Transverse colon (tissue), 4 donors: ENCODE measurements at regions not wholly inside any gene's neighbourhood (a gene's known extent, or its start where the extent isn't known, plus 50 kb on each side); places are given as distances from the start of the nearest gene placed in this dataset.

Experiments
- DNase-seq: peaks from one replicate; pipeline ENCODE4 v3.0.0-alpha.2; 2019
- H3K27ac ChIP-seq, 4 donors: fragments of 200-600 bp; sonication (generic); 2 replicates each; pipeline ENCODE4 v1.5.1; 2016 to 2018; ENCODE audit warnings: inconsistent platforms in 4 of 4
- H3K27me3 ChIP-seq: fragments of 200-600 bp; sonication (generic); 2 replicates; pipeline ENCODE4 v1.5.1; 2017; ENCODE audit warnings: inconsistent platforms
- H3K36me3 ChIP-seq, 4 donors: fragments of 200-600 bp; sonication (generic); 2 replicates each; pipeline ENCODE4 v1.5.1; 2017 to 2019; ENCODE audit warnings: inconsistent platforms in 4 of 4
- H3K4me1 ChIP-seq, 4 donors: fragments of 200-600 bp; sonication (generic); 2 replicates each; pipeline ENCODE4 v1.5.1; 2017 to 2020; ENCODE audit warnings: inconsistent platforms in 4 of 4
- H3K4me3 ChIP-seq, 4 donors: fragments of 200-600 bp; sonication (generic); 1 replicate in 1 of 4; 2 replicates in 3 of 4; pipeline versions ENCODE4 v1.5.1 to v1.6.1; 2017 to 2019; ENCODE audit warnings: inconsistent platforms in 4 of 4
- H3K9me3 ChIP-seq, 2 donors: fragments of 200-600 bp; sonication (generic); 2 replicates each; pipeline ENCODE4 v1.5.1; 2017 to 2019; ENCODE audit warnings: inconsistent platforms in 2 of 2
- EP300 ChIP-seq: sonication (generic); formaldehyde crosslinking; IDR thresholded peaks from one replicate; pipeline ENCODE4 v1.6.1; 2017; ENCODE audit warnings: antibody characterized with exemption, low read depth
- POLR2A ChIP-seq: fragments of 450-650 bp; IDR thresholded peaks from one replicate; pipeline ENCODE4 v1.6.1; 2016; ENCODE audit warnings: antibody characterized with exemption, mild to moderate bottlenecking, moderate library complexity
- POLR2AphosphoS5 ChIP-seq, 3 donors: sonication (generic); formaldehyde crosslinking; IDR thresholded peaks; one replicate each; pipeline ENCODE4 v1.6.1; 2016; ENCODE audit warnings: antibody characterized with exemption in 3 of 3
- WGBS, 2 donors: methylation state at CpG; one replicate each; pipeline ENCODE4 v1.1.5; 2018; ENCODE audit warnings: low coverage in 1 of 2; 5-methylcytosine and 5-hydroxymethylcytosine counted together
- in situ Hi-C, 4 donors: fragments of 200-750 bp; cut with MboI; loops; one replicate each; pipeline versions ENCODE4 v1.15.0 to v1.15.1; 2017; ENCODE audit warnings: low sequenced_read_pairs in 3 of 4, low pct_ligation_motif_present in 1 of 4, low pct_unique_long_range_greater_than_20kb in 1 of 4
- intact Hi-C: fragments of 100-400 bp; cut with DNase I; formaldehyde crosslinking; loops from one replicate; pipeline ENCODE4 v1.15.1; 2023; ENCODE audit warnings: low total_unique reads
- TF ChIP-seq, protein P1 (sequence below), 5 experiments: fragments of 200-600 bp in 3 of 5; fragments of 450-650 bp in 2 of 5; sonication (generic) in 3 of 5; IDR thresholded peaks; 1 replicate in 2 of 5; 2 replicates in 3 of 5; pipeline ENCODE4 v1.5.1; 2016 to 2017; ENCODE audit warnings: antibody characterized with exemption in 5 of 5, inconsistent platforms in 3 of 5, mild to moderate bottlenecking in 2 of 5, moderate library complexity in 1 of 5

DNA sequence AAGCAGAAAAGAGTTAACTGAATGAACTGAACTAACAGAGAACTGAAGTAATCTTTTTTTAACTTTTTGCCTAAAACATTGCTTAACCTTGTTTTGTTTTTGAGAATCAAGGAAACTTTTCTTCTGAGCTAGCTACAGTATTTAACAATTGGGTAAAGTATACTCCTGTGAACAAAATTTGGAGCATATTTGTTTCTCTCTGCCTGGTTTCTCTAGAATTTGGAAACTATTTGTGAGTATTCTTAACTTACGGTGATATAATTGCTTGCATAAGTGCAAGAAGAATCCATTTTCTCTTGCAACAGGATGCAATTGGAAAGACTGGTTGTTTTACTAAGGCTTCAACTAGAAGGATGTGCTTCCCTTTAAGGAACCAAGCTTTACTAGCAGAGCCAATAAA, 65.9 kb upstream of the FAM98A start:
- 94% methylated on average over 1 of the region's 1 CpG; no CpG with 5 or more reads in 1 of the 2 donors for WGBS, 2 donors

GRCh38 chr2:33660416-33661123, 61.5 kb upstream of the FAM98A start:
- Histone ChIP-seq H3K27ac (no peak overlapping the region), H3K27me3 (no peaks in the 10 kb centered on the region), H3K4me1 (no peaks in the 10 kb centered on the region), H3K36me3 (no peaks in the 10 kb centered on the region), H3K9me3 (no peaks in the 10 kb centered on the region), H3K4me3 (no peak overlapping the region)
- WGBS, 2 donors = 85 to 87% methylated on average over 5 to 10 of the region's 10 CpGs
- DNase-seq = no peak
- in situ Hi-C loops (no loop called here), intact Hi-C loops (no loop called here)
- TF ChIP-seq EP300 = no peak
- TF ChIP-seq POLR2AphosphoS5 (IDR thresholded peaks at IDR 0.05) = no peak
- TF ChIP-seq, protein P1, sequence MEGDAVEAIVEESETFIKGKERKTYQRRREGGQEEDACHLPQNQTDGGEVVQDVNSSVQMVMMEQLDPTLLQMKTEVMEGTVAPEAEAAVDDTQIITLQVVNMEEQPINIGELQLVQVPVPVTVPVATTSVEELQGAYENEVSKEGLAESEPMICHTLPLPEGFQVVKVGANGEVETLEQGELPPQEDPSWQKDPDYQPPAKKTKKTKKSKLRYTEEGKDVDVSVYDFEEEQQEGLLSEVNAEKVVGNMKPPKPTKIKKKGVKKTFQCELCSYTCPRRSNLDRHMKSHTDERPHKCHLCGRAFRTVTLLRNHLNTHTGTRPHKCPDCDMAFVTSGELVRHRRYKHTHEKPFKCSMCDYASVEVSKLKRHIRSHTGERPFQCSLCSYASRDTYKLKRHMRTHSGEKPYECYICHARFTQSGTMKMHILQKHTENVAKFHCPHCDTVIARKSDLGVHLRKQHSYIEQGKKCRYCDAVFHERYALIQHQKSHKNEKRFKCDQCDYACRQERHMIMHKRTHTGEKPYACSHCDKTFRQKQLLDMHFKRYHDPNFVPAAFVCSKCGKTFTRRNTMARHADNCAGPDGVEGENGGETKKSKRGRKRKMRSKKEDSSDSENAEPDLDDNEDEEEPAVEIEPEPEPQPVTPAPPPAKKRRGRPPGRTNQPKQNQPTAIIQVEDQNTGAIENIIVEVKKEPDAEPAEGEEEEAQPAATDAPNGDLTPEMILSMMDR (IDR thresholded peaks at IDR 0.05) = no peak
- TF ChIP-seq POLR2A = no peak

More for the DNA sequence above, 65.9 kb upstream of the FAM98A start:
- Histone ChIP-seq H3K9me3 (no peaks in the 10 kb centered on the region), H3K36me3 (no peaks in the 10 kb centered on the region), H3K27ac (no peak overlapping the region), H3K4me1 (no peaks in the 10 kb centered on the region), H3K4me3 (no peak overlapping the region), H3K27me3 (no peaks in the 10 kb centered on the region)
- TF ChIP-seq POLR2A (no peak), POLR2AphosphoS5 (IDR thresholded peaks at IDR 0.05) (no peak)
- TF ChIP-seq, protein P1 (IDR thresholded peaks at IDR 0.05) = no peak
- in situ Hi-C loops (no loop called here), intact Hi-C loops (no loop called here)
- no peak for DNase-seq

GRCh38 chr2:33655626-33656320, 56.7 kb upstream of the FAM98A start:
- Histone ChIP-seq H3K9me3 (no peaks in the 10 kb centered on the region), H3K27me3 (no peaks in the 10 kb centered on the region), H3K27ac (no peak overlapping the region), H3K4me1 (no peaks in the 10 kb centered on the region), H3K36me3 (no peaks in the 10 kb centered on the region), H3K4me3 (no peak overlapping the region)
- WGBS, 2 donors = 52 to 56% methylated on average over 3 to 5 of the region's 5 CpGs
- intact Hi-C loops (no loop called here), in situ Hi-C loops (no loop called here)
- TF ChIP-seq, protein P1 (IDR thresholded peaks at IDR 0.05) = no peak
- TF ChIP-seq POLR2AphosphoS5 (IDR thresholded peaks at IDR 0.05) (no peak), EP300 (no peak), POLR2A (no peak)
- DNase-seq = no peak

GRCh38 chr2:33652830-33653229, 53.7 kb upstream of the FAM98A start:
- 54 to 75% methylated on average over 1 of the region's 1 CpG for WGBS, 2 donors
- TF ChIP-seq, protein P1 (IDR thresholded peaks at IDR 0.05) = no peak
- no peak for TF ChIP-seq EP300
- no peak for TF ChIP-seq POLR2AphosphoS5 (IDR thresholded peaks at IDR 0.05)
- TF ChIP-seq POLR2A = no peak
- Histone ChIP-seq H3K4me1 (no peaks in the 10 kb centered on the region), H3K36me3 (no peaks in the 10 kb centered on the region), H3K27me3 (no peaks in the 10 kb centered on the region), H3K4me3 (no peak overlapping the region), H3K9me3 (no peaks in the 10 kb centered on the region), H3K27ac (no peak overlapping the region)
- in situ Hi-C loops (no loop called here), intact Hi-C loops (no loop called here)
- DNase-seq = no peak
